A673 (cell line): ENCODE measurements at regions not wholly inside any gene's neighbourhood (a gene's known extent, or its start where the extent isn't known, plus 50 kb on each side); places are given as distances from the start of the nearest gene placed in this dataset.

Source experiments
- EZH2 ChIP-seq: fragments of 200-600 bp; sonication (generic); IDR thresholded peaks from 2 replicates; pipeline ENCODE4 v1.6.1; 2017; ENCODE audit warnings: borderline replicate concordance, low read depth, mild to moderate bottlenecking, mixed read lengths, antibody characterized with exemption, low read length; ENCODE audit not compliant: poor library complexity, severe bottlenecking
- TF ChIP-seq, protein P1 (sequence below): fragments of 300-800, 200-600 bp; sonication (generic); conservative IDR thresholded peaks from 2 replicates; pipeline ENCODE4 v1.5.1; 2017; ENCODE audit warnings: low read depth, mild to moderate bottlenecking, antibody characterized with exemption, low read length, moderate library complexity, mixed read lengths

GRCh38 chr20:20837574-20838021, 125.2 kb upstream of the RALGAPA2 start:
- TF ChIP-seq, protein P1, sequence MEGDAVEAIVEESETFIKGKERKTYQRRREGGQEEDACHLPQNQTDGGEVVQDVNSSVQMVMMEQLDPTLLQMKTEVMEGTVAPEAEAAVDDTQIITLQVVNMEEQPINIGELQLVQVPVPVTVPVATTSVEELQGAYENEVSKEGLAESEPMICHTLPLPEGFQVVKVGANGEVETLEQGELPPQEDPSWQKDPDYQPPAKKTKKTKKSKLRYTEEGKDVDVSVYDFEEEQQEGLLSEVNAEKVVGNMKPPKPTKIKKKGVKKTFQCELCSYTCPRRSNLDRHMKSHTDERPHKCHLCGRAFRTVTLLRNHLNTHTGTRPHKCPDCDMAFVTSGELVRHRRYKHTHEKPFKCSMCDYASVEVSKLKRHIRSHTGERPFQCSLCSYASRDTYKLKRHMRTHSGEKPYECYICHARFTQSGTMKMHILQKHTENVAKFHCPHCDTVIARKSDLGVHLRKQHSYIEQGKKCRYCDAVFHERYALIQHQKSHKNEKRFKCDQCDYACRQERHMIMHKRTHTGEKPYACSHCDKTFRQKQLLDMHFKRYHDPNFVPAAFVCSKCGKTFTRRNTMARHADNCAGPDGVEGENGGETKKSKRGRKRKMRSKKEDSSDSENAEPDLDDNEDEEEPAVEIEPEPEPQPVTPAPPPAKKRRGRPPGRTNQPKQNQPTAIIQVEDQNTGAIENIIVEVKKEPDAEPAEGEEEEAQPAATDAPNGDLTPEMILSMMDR = peak; percentile 88
- no peak for TF ChIP-seq EZH2
